OCI-LY3 (cell line): ENCODE measurements at regions not wholly inside any gene's neighbourhood (a gene's known extent, or its start where the extent isn't known, plus 50 kb on each side); places are given as distances from the start of the nearest gene placed in this dataset.

ENCODE experiments used
- EZH2phosphoT487 ChIP-seq: fragments of 200-600 bp; shearing (Covaris generic); IDR thresholded peaks from 2 replicates; pipeline ENCODE4 v1.6.1; 2018; ENCODE audit warnings: antibody characterized with exemption, mixed run types, low read depth
- TF ChIP-seq, protein P1 (sequence below): fragments of 200-600, 300-600 bp; sonication (generic); IDR thresholded peaks from 2 replicates; pipeline ENCODE4 v1.5.1; 2014; ENCODE audit warnings: antibody characterized with exemption, low read length, low read depth

DNA sequence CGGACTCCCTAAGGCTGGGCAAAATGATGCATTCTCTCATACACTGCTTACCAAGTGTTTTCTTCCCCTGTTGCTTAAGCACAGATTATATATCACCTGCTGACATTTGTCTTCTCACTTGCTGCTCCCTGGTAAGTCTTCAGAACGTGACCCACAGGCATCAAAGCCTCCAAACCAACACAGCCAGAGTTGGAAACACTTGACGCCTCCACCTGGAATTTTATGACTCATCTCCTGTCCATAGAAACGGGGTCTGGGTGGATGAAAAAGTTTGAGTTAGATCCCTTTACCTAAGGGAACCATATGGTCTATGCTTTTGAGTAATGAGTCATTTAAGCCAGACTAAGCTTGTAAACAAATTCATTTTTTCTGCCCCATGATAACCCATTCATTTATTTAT is 251.6 kb downstream of the USP46 start:
- TF ChIP-seq, protein P1, sequence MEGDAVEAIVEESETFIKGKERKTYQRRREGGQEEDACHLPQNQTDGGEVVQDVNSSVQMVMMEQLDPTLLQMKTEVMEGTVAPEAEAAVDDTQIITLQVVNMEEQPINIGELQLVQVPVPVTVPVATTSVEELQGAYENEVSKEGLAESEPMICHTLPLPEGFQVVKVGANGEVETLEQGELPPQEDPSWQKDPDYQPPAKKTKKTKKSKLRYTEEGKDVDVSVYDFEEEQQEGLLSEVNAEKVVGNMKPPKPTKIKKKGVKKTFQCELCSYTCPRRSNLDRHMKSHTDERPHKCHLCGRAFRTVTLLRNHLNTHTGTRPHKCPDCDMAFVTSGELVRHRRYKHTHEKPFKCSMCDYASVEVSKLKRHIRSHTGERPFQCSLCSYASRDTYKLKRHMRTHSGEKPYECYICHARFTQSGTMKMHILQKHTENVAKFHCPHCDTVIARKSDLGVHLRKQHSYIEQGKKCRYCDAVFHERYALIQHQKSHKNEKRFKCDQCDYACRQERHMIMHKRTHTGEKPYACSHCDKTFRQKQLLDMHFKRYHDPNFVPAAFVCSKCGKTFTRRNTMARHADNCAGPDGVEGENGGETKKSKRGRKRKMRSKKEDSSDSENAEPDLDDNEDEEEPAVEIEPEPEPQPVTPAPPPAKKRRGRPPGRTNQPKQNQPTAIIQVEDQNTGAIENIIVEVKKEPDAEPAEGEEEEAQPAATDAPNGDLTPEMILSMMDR, result no peak
- TF ChIP-seq EZH2phosphoT487, result no peak
